ENCODE measurements at regions not wholly inside any gene's neighbourhood (a gene's known extent, or its start where the extent isn't known, plus 50 kb on each side); places are given as distances from the start of the nearest gene placed in this dataset.

GRCh38 chr2:55781542-55781941 lies 87.9 kb upstream of the PNPT1 start:
- TF ChIP-seq CTCF (conservative IDR thresholded peaks at IDR 0.05; ENCODE audit: low read depth, low read length) (peak; percentile 36; the same call in 1 of the 2 replicates), EZH2 (IDR thresholded peaks at IDR 0.05; ENCODE audit: borderline replicate concordance, low read depth, low read length, poor library complexity, severe bottlenecking) (no peak)

Measured in A673 (cell line).